ENCODE measurements at regions not wholly inside any gene's neighbourhood (a gene's known extent, or its start where the extent isn't known, plus 50 kb on each side); places are given as distances from the start of the nearest gene placed in this dataset.

- no peaks in the 10 kb centered on the region for H3K4me1 Mint-ChIP-seq
- H3K36me3 ChIP-seq (replicated peaks in 1 of 2; ENCODE audit: control extremely low read depth in 1 of 2, control insufficient read depth in 1 of 2, extremely low read depth in 1 of 2, insufficient read depth in 2 of 2, low read length in 1 of 2) = no peaks in the 10 kb centered on the region
- TF ChIP-seq EZH2 (IDR thresholded peaks at IDR 0.05; ENCODE audit: borderline replicate concordance, insufficient read depth, low read depth, low read length, poor library complexity, severe bottlenecking) = no peak
- TF ChIP-seq CTCF (IDR thresholded peaks at IDR 0.05) = no peak
- H3K4me3 ChIP-seq (ENCODE audit: control extremely low read depth in 1 of 5, extremely low read depth in 1 of 5, insufficient read depth in 1 of 5, low read depth in 2 of 5, low read length in 4 of 5) = no peak overlapping the region
- no peaks in the 10 kb centered on the region for H3K27me3 ChIP-seq (replicated peaks in 1 of 4; ENCODE audit: control extremely low read depth in 1 of 4, control insufficient read depth in 3 of 4, insufficient read depth in 4 of 4, low read length in 3 of 4)
- no peaks in the 10 kb centered on the region for H3K9me3 Mint-ChIP-seq (ENCODE audit: insufficient read depth)
- DNase-seq (no peak), ATAC-seq (ENCODE audit: low read depth) (no peak)
- intact Hi-C loops (cut with micrococcal nuclease) = no loop called here
- H3K27ac ChIP-seq (ENCODE audit: low read length in 2 of 2) = no peak overlapping the region
- no peaks in the 10 kb centered on the region for H3K27me3 Mint-ChIP-seq
- H3K4me3 Mint-ChIP-seq = no peak overlapping the region
- no peak overlapping the region for H3K9ac ChIP-seq (ENCODE audit: low read length)
- no peaks in the 10 kb centered on the region for H4K20me1 ChIP-seq (ENCODE audit: control insufficient read depth, insufficient read depth, low read length, poor library complexity, severe bottlenecking)
- CTCF ChIA-PET = no interaction called here
- no peaks in the 10 kb centered on the region for H3K4me1 ChIP-seq (ENCODE audit: control insufficient read depth in 2 of 2, insufficient read depth in 2 of 2, low read length in 2 of 2)
- H3K9me3 ChIP-seq (ENCODE audit: control extremely low read depth in 1 of 3, control insufficient read depth in 2 of 3, insufficient read depth in 1 of 3, low read length in 2 of 3) = no peaks in the 10 kb centered on the region
- POLR2A ChIA-PET = no interaction called here
- H3K27ac Mint-ChIP-seq = no peak overlapping the region
- H3K4me2 ChIP-seq (replicated peaks; ENCODE audit: low read depth, low read length, poor library complexity, severe bottlenecking) = no peak overlapping the region
- no peaks in the 10 kb centered on the region for H3K79me2 ChIP-seq (ENCODE audit: control insufficient read depth, insufficient read depth, low read length)
- no peak overlapping the region for H2AFZ ChIP-seq (ENCODE audit: insufficient read depth, low read depth, low read length, poor library complexity, severe bottlenecking)
Measured at GRCh38 chr5:87640902-87641301, 228.2 kb upstream of the CCNH start.

GRCh38 chr5:87627363-87627762, 214.6 kb upstream of the CCNH start:
- Histone ChIP-seq H3K27ac (ENCODE audit: low read length in 2 of 2) (no peak overlapping the region), H2AFZ (ENCODE audit: insufficient read depth, low read depth, low read length, poor library complexity, severe bottlenecking) (no peak overlapping the region), H3K27me3 (replicated peaks in 1 of 4; ENCODE audit: control extremely low read depth in 1 of 4, control insufficient read depth in 3 of 4, insufficient read depth in 4 of 4, low read length in 3 of 4) (no peaks in the 10 kb centered on the region), H3K4me3 (ENCODE audit: control extremely low read depth in 1 of 5, extremely low read depth in 1 of 5, insufficient read depth in 1 of 5, low read depth in 2 of 5, low read length in 4 of 5) (no peak overlapping the region), H3K4me1 (ENCODE audit: control insufficient read depth in 2 of 2, insufficient read depth in 2 of 2, low read length in 2 of 2) (no peaks in the 10 kb centered on the region), H3K4me2 (replicated peaks; ENCODE audit: low read depth, low read length, poor library complexity, severe bottlenecking) (no peak overlapping the region), H4K20me1 (ENCODE audit: control insufficient read depth, insufficient read depth, low read length, poor library complexity, severe bottlenecking) (no peaks in the 10 kb centered on the region), H3K9ac (ENCODE audit: low read length) (no peak overlapping the region), H3K79me2 (ENCODE audit: control insufficient read depth, insufficient read depth, low read length) (no peaks in the 10 kb centered on the region), H3K9me3 (ENCODE audit: control extremely low read depth in 1 of 3, control insufficient read depth in 2 of 3, insufficient read depth in 1 of 3, low read length in 2 of 3) (no peaks in the 10 kb centered on the region), H3K36me3 (replicated peaks in 1 of 2; ENCODE audit: control extremely low read depth in 1 of 2, control insufficient read depth in 1 of 2, extremely low read depth in 1 of 2, insufficient read depth in 2 of 2, low read length in 1 of 2) (no peaks in the 10 kb centered on the region)
- no peaks in the 10 kb centered on the region for H3K9me3 Mint-ChIP-seq (ENCODE audit: insufficient read depth)
- DNase-seq (no peak), ATAC-seq (ENCODE audit: low read depth) (no peak)
- TF ChIP-seq EZH2 (IDR thresholded peaks at IDR 0.05; ENCODE audit: borderline replicate concordance, insufficient read depth, low read depth, low read length, poor library complexity, severe bottlenecking) (no peak), CTCF (IDR thresholded peaks at IDR 0.05) (no peak)
- intact Hi-C loops (cut with micrococcal nuclease) = no loop called here
- POLR2A ChIA-PET = no interaction called here
- no CpG with 5 or more reads among the region's 1 CpG for WGBS (ENCODE audit: insufficient coverage)
- no peaks in the 10 kb centered on the region for H3K4me1 Mint-ChIP-seq
- H3K27me3 Mint-ChIP-seq = no peaks in the 10 kb centered on the region
- CTCF ChIA-PET = no interaction called here
- H3K4me3 Mint-ChIP-seq = no peak overlapping the region
- no peak overlapping the region for H3K27ac Mint-ChIP-seq

Data from B cell (primary cell).